Neural progenitor cell (in vitro differentiated cells): ENCODE measurements at regions not wholly inside any gene's neighbourhood (a gene's known extent, or its start where the extent isn't known, plus 50 kb on each side); places are given as distances from the start of the nearest gene placed in this dataset.

Experiments
- DNase-seq: peaks from one replicate; pipeline ENCODE4 v3.0.0-alpha.2; 2016; ENCODE audit warnings: low spot score
- H2AFZ ChIP-seq: fragments of 200-600 bp; sonication (generic); replicated peaks from 2 replicates; pipeline ENCODE4 v1.6.1; 2016; ENCODE audit warnings: antibody characterized with exemption
- H3F3A ChIP-seq: fragments of 200-600 bp; sonication (generic); 2 replicates; pipeline ENCODE4 v1.6.1; 2016; ENCODE audit warnings: antibody characterized with exemption, low read depth
- H3K27ac ChIP-seq: fragments of 200-600 bp; sonication (generic); 2 replicates; pipeline ENCODE4 v1.5.1; 2016; ENCODE audit warnings: mild to moderate bottlenecking
- H3K27me3 ChIP-seq: fragments of 200-600 bp; sonication (generic); 2 replicates; pipeline ENCODE4 v1.6.1; 2016; ENCODE audit warnings: mild to moderate bottlenecking, moderate library complexity
- H3K36me3 ChIP-seq: fragments of 200-600 bp; sonication (generic); 2 replicates; pipeline ENCODE4 v1.5.1; 2016
- H3K4me1 ChIP-seq: fragments of 200-600 bp; sonication (generic); 2 replicates; pipeline ENCODE4 v1.6.1; 2016; ENCODE audit warnings: mixed run types
- H3K4me2 ChIP-seq: fragments of 200-600 bp; sonication (generic); 2 replicates; pipeline ENCODE4 v1.6.1; 2016
- H3K4me3 ChIP-seq: fragments of 200-600 bp; sonication (generic); 2 replicates; pipeline ENCODE4 v1.5.1; 2016
- H3K79me2 ChIP-seq: fragments of 200-600 bp; sonication (generic); 2 replicates; pipeline ENCODE4 v1.6.1; 2016; ENCODE audit warnings: low read depth
- H3K9ac ChIP-seq: fragments of 200-600 bp; sonication (generic); 2 replicates; pipeline ENCODE4 v1.6.1; 2016
- H3K9me3 ChIP-seq: fragments of 200-600 bp; sonication (generic); 2 replicates; pipeline ENCODE4 v1.5.1; 2016; ENCODE audit warnings: low read depth
- H4K20me1 ChIP-seq: fragments of 200-600 bp; sonication (generic); 2 replicates; pipeline ENCODE4 v1.6.1; 2016; ENCODE audit warnings: low read depth
- H3K27ac Mint-ChIP-seq: 3 replicates; pipeline ENCODE4 v1.8.0; 2021; ENCODE audit warnings: mixed read lengths
- H3K27me3 Mint-ChIP-seq: 2 replicates; pipeline ENCODE4 v1.8.0; 2022; ENCODE audit warnings: low read depth, mild to moderate bottlenecking, inconsistent platforms, moderate library complexity, mixed read lengths; ENCODE audit not compliant: insufficient read depth
- H3K36me3 Mint-ChIP-seq: 3 replicates; pipeline ENCODE4 v1.8.0; 2021; ENCODE audit warnings: mixed read lengths
- H3K4me1 Mint-ChIP-seq: 3 replicates; pipeline ENCODE4 v1.8.0; 2021; ENCODE audit warnings: mixed read lengths
- H3K4me3 Mint-ChIP-seq: 3 replicates; pipeline ENCODE4 v1.8.0; 2021; ENCODE audit warnings: mild to moderate bottlenecking, moderate library complexity, mixed read lengths
- H3K9me3 Mint-ChIP-seq: 3 replicates; pipeline ENCODE4 v1.8.0; 2020; ENCODE audit warnings: mixed read lengths
- CTCF ChIP-seq: fragments of 200-600 bp; sonication (generic); IDR thresholded peaks from 2 replicates; pipeline ENCODE4 v1.5.1; 2017; ENCODE audit warnings: antibody characterized with exemption, mild to moderate bottlenecking
- EZH2 ChIP-seq: fragments of 200-600 bp; sonication (generic); IDR thresholded peaks from 2 replicates; pipeline ENCODE4 v1.6.1; 2017; ENCODE audit warnings: antibody characterized with exemption, mild to moderate bottlenecking, moderate library complexity
- EZH2phosphoT487 ChIP-seq: fragments of 200-600 bp; sonication (generic); IDR thresholded peaks from 2 replicates; pipeline ENCODE4 v1.6.1; 2017; ENCODE audit warnings: antibody characterized with exemption

GRCh38 chr4:115850799-115851509 is 737.5 kb upstream of the NDST4 start:
- Mint-ChIP-seq H3K4me1 (no peaks in the 10 kb centered on the region), H3K27ac (no peak overlapping the region), H3K36me3 (no peaks in the 10 kb centered on the region), H3K4me3 (no peak overlapping the region), H3K27me3 (no peaks in the 10 kb centered on the region), H3K9me3 (no peaks in the 10 kb centered on the region)
- no peak overlapping the region for H3K27ac ChIP-seq
- H3K9me3 ChIP-seq: no peaks in the 10 kb centered on the region
- H3K36me3 ChIP-seq: no peaks in the 10 kb centered on the region
- TF ChIP-seq CTCF: no peak
- TF ChIP-seq EZH2: no peak
- TF ChIP-seq EZH2phosphoT487: no peak
- no peak overlapping the region for H3K9ac ChIP-seq
- no peak for DNase-seq
- H3K4me1 ChIP-seq: no peaks in the 10 kb centered on the region
- no peaks in the 10 kb centered on the region for H3K27me3 ChIP-seq
- H3K4me2 ChIP-seq: no peak overlapping the region
- H2AFZ ChIP-seq: no peak overlapping the region
- H4K20me1 ChIP-seq: no peaks in the 10 kb centered on the region
- no peaks in the 10 kb centered on the region for H3K79me2 ChIP-seq
- H3K4me3 ChIP-seq: no peak overlapping the region
- H3F3A ChIP-seq: no peaks in the 10 kb centered on the region

- Mint-ChIP-seq H3K27ac (no peak overlapping the region), H3K9me3 (peaks cover 7% of the 10 kb centered on the region), H3K36me3 (no peaks in the 10 kb centered on the region), H3K4me1 (no peaks in the 10 kb centered on the region), H3K27me3 (no peaks in the 10 kb centered on the region), H3K4me3 (no peak overlapping the region)
- Histone ChIP-seq H2AFZ (peak overlapping the region; percentile 87), H3K4me2 (no peak overlapping the region), H3K27me3 (no peaks in the 10 kb centered on the region), H3K4me3 (no peak overlapping the region), H3K79me2 (no peaks in the 10 kb centered on the region), H3K36me3 (no peaks in the 10 kb centered on the region), H3F3A (no peaks in the 10 kb centered on the region), H3K9ac (no peak overlapping the region), H3K27ac (peak overlapping the region; percentile 64), H3K4me1 (peaks cover 6% of the 10 kb centered on the region), H3K9me3 (peaks cover under 1% of the 10 kb centered on the region), H4K20me1 (no peaks in the 10 kb centered on the region)
- DNase-seq: no peak
- TF ChIP-seq EZH2: no peak
- no peak for TF ChIP-seq EZH2phosphoT487
- no peak for TF ChIP-seq CTCF
Measured at GRCh38 chr4:115844180-115844579, 730.8 kb upstream of the NDST4 start.

- no peak overlapping the region for H3K4me3 Mint-ChIP-seq
- Histone ChIP-seq H3K9ac (no peak overlapping the region), H3K9me3 (peaks cover 6% of the 10 kb centered on the region), H4K20me1 (no peaks in the 10 kb centered on the region), H2AFZ (no peak overlapping the region), H3K36me3 (no peaks in the 10 kb centered on the region), H3K4me1 (peaks cover 6% of the 10 kb centered on the region), H3K4me2 (no peak overlapping the region), H3K27ac (no peak overlapping the region), H3K79me2 (no peaks in the 10 kb centered on the region), H3K4me3 (no peak overlapping the region), H3K27me3 (no peaks in the 10 kb centered on the region), H3F3A (no peaks in the 10 kb centered on the region)
- no peaks in the 10 kb centered on the region for H3K36me3 Mint-ChIP-seq
- H3K9me3 Mint-ChIP-seq: peaks cover 17% of the 10 kb centered on the region
- TF ChIP-seq CTCF (no peak), EZH2 (no peak), EZH2phosphoT487 (no peak)
- no peak for DNase-seq
- no peak overlapping the region for H3K27ac Mint-ChIP-seq
- H3K27me3 Mint-ChIP-seq: no peaks in the 10 kb centered on the region
- H3K4me1 Mint-ChIP-seq: no peaks in the 10 kb centered on the region
Measured at GRCh38 chr4:115841871-115842270, 728.5 kb upstream of the NDST4 start.
